HepG2 (cell line): ENCODE measurements at regions not wholly inside any gene's neighbourhood (a gene's known extent, or its start where the extent isn't known, plus 50 kb on each side); places are given as distances from the start of the nearest gene placed in this dataset.
A peak's percentile ranks its signal among the peaks of the same experiment; 100 is the strongest.

Source experiments
- HNF1A ChIP-seq, 2 experiments: sonication (generic) in 1 of 2; formaldehyde crosslinking in 1 of 2; IDR thresholded peaks; 2 replicates each; pipeline versions ENCODE4 v1.4.0 to v1.6.1; 2016 to 2020; ENCODE audit warnings: borderline replicate concordance in 1 of 2, low read depth in 1 of 2, mild to moderate bottlenecking in 1 of 2, missing genetic modification reagents in 1 of 2
- MIXL1 ChIP-seq: IDR thresholded peaks from 2 replicates; pipeline ENCODE4 v1.6.1; 2016
- PCBP2 ChIP-seq: fragments of 200-400 bp; formaldehyde crosslinking; optimal IDR thresholded peaks from 2 replicates; pipeline ENCODE3; 2018; ENCODE audit warnings: low read length, low read depth; ENCODE audit not compliant: poor library complexity, severe bottlenecking
- SMYD3 ChIP-seq: sonication (generic); formaldehyde crosslinking; IDR thresholded peaks from 2 replicates; pipeline ENCODE4 v1.8.1; 2023; ENCODE audit warnings: mild to moderate bottlenecking, missing genetic modification reagents
- THAP9 ChIP-seq: sonication (generic); formaldehyde crosslinking; IDR thresholded peaks from 2 replicates; pipeline ENCODE4; 2020; ENCODE audit warnings: missing genetic modification reagents, mild to moderate bottlenecking, borderline replicate concordance
- ZMAT5 ChIP-seq: sonication (generic); formaldehyde crosslinking; IDR thresholded peaks from 2 replicates; pipeline ENCODE4 v1.5.0; 2020; ENCODE audit warnings: mild to moderate bottlenecking, low read depth, missing genetic modification reagents, borderline replicate concordance
- ZNF235 ChIP-seq: sonication (generic); formaldehyde crosslinking; IDR thresholded peaks from 2 replicates; pipeline ENCODE4 v1.8.1; 2023; ENCODE audit warnings: mild to moderate bottlenecking, missing genetic modification reagents, borderline replicate concordance
- ZNF333 ChIP-seq: sonication (generic); formaldehyde crosslinking; IDR thresholded peaks from 2 replicates; pipeline ENCODE4 v1.4.0; 2020; ENCODE audit warnings: mild to moderate bottlenecking, missing genetic modification reagents, borderline replicate concordance
- ZNF484 ChIP-seq: sonication (generic); formaldehyde crosslinking; IDR thresholded peaks from 2 replicates; pipeline ENCODE4 v1.5.1; 2020; ENCODE audit warnings: mild to moderate bottlenecking, low read depth, missing genetic modification reagents, borderline replicate concordance

- peak; percentile 49; the same call in 1 of the 2 replicates for TF ChIP-seq MIXL1
- no peak for TF ChIP-seq PCBP2
- TF ChIP-seq ZMAT5 (CRISPR knock-in tag), result no peak
- no peak for TF ChIP-seq ZNF235 (CRISPR knock-in tag)
- peak; percentile 50; the same call in 1 of the 2 replicates for TF ChIP-seq HNF1A (IDR thresholded peaks at IDR 0.05; ENCODE audit: low read depth)
- no peak for TF ChIP-seq HNF1A (CRISPR knock-in tag; IDR thresholded peaks at IDR 0.05; ENCODE audit: borderline replicate concordance)
- no peak for TF ChIP-seq SMYD3
- TF ChIP-seq THAP9 (CRISPR knock-in tag), result no peak
- no peak for TF ChIP-seq ZNF333 (CRISPR knock-in tag)
- TF ChIP-seq ZNF484, result no peak
These were observed 977.3 kb downstream of the C4orf33 start (continued) for GRCh38 chr4:130073145-130073790.
